ENCODE measurements at regions not wholly inside any gene's neighbourhood (a gene's known extent, or its start where the extent isn't known, plus 50 kb on each side); places are given as distances from the start of the nearest gene placed in this dataset.

- Histone ChIP-seq H3K4me2 (ENCODE audit: low read length) (no peak overlapping the region), H3K27ac (ENCODE audit: low read depth, low read length) (no peak overlapping the region), H3K36me3 (ENCODE audit: control insufficient read depth in 1 of 2, insufficient read depth in 2 of 2, low read length in 2 of 2) (no peaks in the 10 kb centered on the region), H3K9ac (ENCODE audit: low read length) (no peak overlapping the region), H3K4me1 (ENCODE audit: control insufficient read depth in 1 of 2, insufficient read depth in 2 of 2, low read length in 2 of 2) (no peaks in the 10 kb centered on the region), H2AFZ (ENCODE audit: low read depth, low read length, poor library complexity, severe bottlenecking) (no peak overlapping the region), H3K9me3 (ENCODE audit: control insufficient read depth in 1 of 2, insufficient read depth in 1 of 2, low read depth in 1 of 2, low read length in 2 of 2) (no peaks in the 10 kb centered on the region), H3K79me2 (ENCODE audit: insufficient read depth, low read length) (no peaks in the 10 kb centered on the region), H3K9me2 (ENCODE audit: insufficient read depth) (no peaks in the 10 kb centered on the region), H3K27me3 (ENCODE audit: insufficient read depth, low read length) (peaks cover 41% of the 10 kb centered on the region), H4K20me1 (ENCODE audit: insufficient read depth) (no peaks in the 10 kb centered on the region), H3K4me3 (replicated peaks in 1 of 2; ENCODE audit: low read depth in 1 of 2, low read length in 2 of 2) (no peak overlapping the region)
- no TSS peak for BruUV-seq (replicated peaks)
- RAD21 ChIA-PET (ENCODE audit: low non-redundant PET in 1 of 2, low total read pairs in 2 of 2, uncharacterized antibody in 2 of 2, unreplicated experiment in 2 of 2) = interaction anchor here in 1 of 2 experiments (0.7 kb wide), 1 partner anchor 894 kb away, joined by 6 read pairs; no protein-coding TSS in a partner anchor
- CTCF ChIA-PET = no interaction called here
- TF ChIP-seq ZNF274 (IDR thresholded peaks at IDR 0.05; ENCODE audit: low read depth, low read length) = no peak
- TF ChIP-seq EZH2phosphoT487 (IDR thresholded peaks at IDR 0.05; ENCODE audit: borderline replicate concordance) = no peak
- no peak for TF ChIP-seq CTCF (IDR thresholded peaks at IDR 0.05 in 2 of 3, conservative IDR thresholded peaks at IDR 0.05 in 1 of 3; ENCODE audit: borderline replicate concordance in 1 of 3, insufficient read depth in 1 of 3, low read depth in 2 of 3, low read length in 2 of 3)
- no peak for TF ChIP-seq ATF3 (IDR thresholded peaks at IDR 0.05)
- TF ChIP-seq SRF (IDR thresholded peaks at IDR 0.05; ENCODE audit: low read depth) = no peak
- no peak for TF ChIP-seq FOSL1 (IDR thresholded peaks at IDR 0.05; ENCODE audit: low read depth)
- no peak for TF ChIP-seq CBX3 (IDR thresholded peaks at IDR 0.05; ENCODE audit: low read depth)
- TF ChIP-seq SP1 (IDR thresholded peaks at IDR 0.05; ENCODE audit: low read depth) = no peak
- TF ChIP-seq SIN3A (IDR thresholded peaks at IDR 0.05; ENCODE audit: low read depth) = no peak
- no peak for TF ChIP-seq YY1 (IDR thresholded peaks at IDR 0.05; ENCODE audit: extremely low read depth, insufficient replicate concordance, low read depth, low read length)
- TF ChIP-seq JUND (IDR thresholded peaks at IDR 0.05) = no peak
- TF ChIP-seq TCF7L2 (IDR thresholded peaks at IDR 0.05; ENCODE audit: borderline replicate concordance, extremely low read depth, insufficient read depth, insufficient read length) = no peak
- TF ChIP-seq ELF1 (IDR thresholded peaks at IDR 0.05; ENCODE audit: borderline replicate concordance, low read depth) = no peak
- TF ChIP-seq EGR1 (IDR thresholded peaks at IDR 0.05; ENCODE audit: low read depth) = no peak
- no peak for TF ChIP-seq REST (IDR thresholded peaks at IDR 0.05; ENCODE audit: low read depth)
- no peak for TF ChIP-seq ZFX (IDR thresholded peaks at IDR 0.05)
- POLR2A ChIA-PET = no interaction called here
- intact Hi-C loops (cut with micrococcal nuclease) = no loop called here
- no peak for DNase-seq (ENCODE audit: low read depth, low spot score)
- ATAC-seq = no peak
Measured at GRCh38 chr10:6978187-6978627, 398.1 kb upstream of the PRKCQ start.

All from HCT116 (cell line).